GM23338 (cell line): ENCODE measurements at regions not wholly inside any gene's neighbourhood (a gene's known extent, or its start where the extent isn't known, plus 50 kb on each side); places are given as distances from the start of the nearest gene placed in this dataset.
"Not testable (repeated sequence)": the region's sequence is repeated elsewhere in the genome, so short reads cannot be mapped to it uniquely, and the experiment has no call there.

Experiments
- ATAC-seq: fragments of 200-7000 bp; cut with Tn5 transposase; 3 replicates; pipeline ENCODE4 v1.9.1; 2020
- DNase-seq: peaks from one replicate; pipeline ENCODE4 v3.0.0-alpha.2; 2015; ENCODE audit warnings: low spot score
- H2AFZ ChIP-seq: fragments of 200-600 bp; sonication (generic); 2 replicates; pipeline ENCODE4 v1.8.0; 2016; ENCODE audit warnings: antibody characterized with exemption, mild to moderate bottlenecking, moderate library complexity
- H3F3A ChIP-seq: fragments of 200-600 bp; sonication (generic); replicated peaks from 2 replicates; pipeline ENCODE4 v1.8.0; 2017; ENCODE audit warnings: antibody characterized with exemption, mixed run types, low read depth
- H3K27ac ChIP-seq: fragments of 200-600 bp; sonication (generic); 2 replicates; pipeline ENCODE4 v1.6.1; 2016; ENCODE audit warnings: low read depth
- H3K27me3 ChIP-seq: fragments of 200-600 bp; sonication (generic); 2 replicates; pipeline ENCODE4 v1.8.0; 2016; ENCODE audit warnings: mild to moderate bottlenecking, mixed run types, moderate library complexity; ENCODE audit not compliant: insufficient read depth
- H3K36me3 ChIP-seq: fragments of 200-600 bp; sonication (generic); 2 replicates; pipeline ENCODE4 v1.8.0; 2016; ENCODE audit warnings: mild to moderate bottlenecking; ENCODE audit not compliant: insufficient read depth
- H3K4me1 ChIP-seq: fragments of 200-600 bp; sonication (generic); 2 replicates; pipeline ENCODE4 v1.8.0; 2016; ENCODE audit warnings: mild to moderate bottlenecking, moderate library complexity; ENCODE audit not compliant: insufficient read depth
- H3K4me2 ChIP-seq: fragments of 200-600 bp; sonication (generic); 2 replicates; pipeline ENCODE4 v1.7.1; 2017; ENCODE audit warnings: mixed run types
- H3K4me3 ChIP-seq: fragments of 200-600 bp; sonication (generic); 2 replicates; pipeline ENCODE4 v1.6.1; 2016; ENCODE audit warnings: mixed run types
- H3K79me2 ChIP-seq: fragments of 200-600 bp; sonication (generic); replicated peaks from 2 replicates; pipeline ENCODE4 v1.8.0; 2017; ENCODE audit warnings: mild to moderate bottlenecking; ENCODE audit not compliant: insufficient read depth
- H3K9me2 ChIP-seq: fragments of 200-600 bp; sonication (generic); 2 replicates; pipeline ENCODE4 v1.8.0; 2017; ENCODE audit not compliant: insufficient read depth
- H4K20me1 ChIP-seq: fragments of 200-600 bp; sonication (generic); replicated peaks from 2 replicates; pipeline ENCODE4 v1.8.0; 2017; ENCODE audit warnings: mild to moderate bottlenecking; ENCODE audit not compliant: insufficient read depth
- H3K27ac Mint-ChIP-seq: 2 replicates; pipeline ENCODE4 v1.8.0; 2020; ENCODE audit warnings: inconsistent platforms, mild to moderate bottlenecking, moderate library complexity, mixed read lengths
- H3K27me3 Mint-ChIP-seq: 3 replicates; pipeline ENCODE4 v1.8.0; 2022; ENCODE audit warnings: low read depth, mild to moderate bottlenecking, moderate library complexity, mixed read lengths, inconsistent platforms; ENCODE audit not compliant: insufficient read depth, poor library complexity
- H3K36me3 Mint-ChIP-seq: 3 replicates; pipeline ENCODE4 v1.8.0; 2021; ENCODE audit warnings: low read depth, mild to moderate bottlenecking, inconsistent platforms, moderate library complexity, mixed read lengths
- H3K4me1 Mint-ChIP-seq: 3 replicates; pipeline ENCODE4 v1.8.0; 2020; ENCODE audit warnings: mild to moderate bottlenecking, inconsistent platforms, mixed read lengths
- H3K4me3 Mint-ChIP-seq: 3 replicates; pipeline ENCODE4 v1.8.0; 2021; ENCODE audit warnings: moderate library complexity, mild to moderate bottlenecking, inconsistent platforms, mixed read lengths
- H3K9me3 Mint-ChIP-seq: 3 replicates; pipeline ENCODE4 v1.8.0; 2020; ENCODE audit warnings: moderate library complexity, mild to moderate bottlenecking, inconsistent platforms, mixed read lengths
- POLR2AphosphoS5 ChIP-seq: IDR thresholded peaks from 2 replicates; pipeline ENCODE4 v1.6.1; 2016; ENCODE audit warnings: antibody characterized with exemption, low read depth
- STAT1 ChIP-seq: IDR thresholded peaks from one replicate; pipeline ENCODE4 v1.6.1; 2016; ENCODE audit warnings: antibody characterized with exemption; ENCODE audit not compliant: unreplicated experiment
- TF ChIP-seq, protein P1 (sequence below): fragments of 250-450 bp; sonication (Bioruptor Pico); IDR thresholded peaks from 2 replicates; pipeline ENCODE4 v1.5.0; 2020; ENCODE audit warnings: mild to moderate bottlenecking, moderate library complexity

DNA sequence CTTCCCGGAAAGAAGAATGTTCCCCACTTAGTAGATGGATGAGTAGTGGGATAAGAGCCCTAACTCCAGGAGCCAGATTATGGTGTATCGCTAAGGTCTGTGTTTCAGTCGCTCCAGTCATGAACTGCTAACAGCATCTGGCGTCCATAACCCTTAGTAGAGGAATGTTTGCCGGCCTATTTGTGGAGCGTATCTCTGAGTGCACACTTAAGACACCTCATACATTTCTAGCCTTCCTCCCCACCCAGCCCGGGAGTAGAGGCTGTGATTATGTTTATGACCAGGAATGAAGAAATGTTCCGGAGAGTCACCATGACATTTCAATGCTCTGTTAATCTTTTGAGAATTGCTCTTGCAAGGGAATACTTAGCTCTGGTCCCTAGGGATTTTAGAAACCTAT is 251.1 kb upstream of the SOX4 start:
- Mint-ChIP-seq H3K27me3 (no peaks in the 10 kb centered on the region), H3K36me3 (no peaks in the 10 kb centered on the region), H3K4me1 (no peaks in the 10 kb centered on the region), H3K4me3 (no peak overlapping the region), H3K9me3 (no peaks in the 10 kb centered on the region; the same call in 2 of the 3 replicates), H3K27ac (no peak overlapping the region)
- Histone ChIP-seq H4K20me1 (no peaks in the 10 kb centered on the region), H3K9me2 (no peaks in the 10 kb centered on the region), H3K36me3 (no peaks in the 10 kb centered on the region; the same call in 1 of the 2 replicates), H3K27ac (no peak overlapping the region), H3K27me3 (no peaks in the 10 kb centered on the region), H3K79me2 (no peaks in the 10 kb centered on the region), H3K4me1 (no peaks in the 10 kb centered on the region), H3K4me3 (no peak overlapping the region), H2AFZ (no peak overlapping the region), H3K4me2 (no peak overlapping the region), H3F3A (no peaks in the 10 kb centered on the region)
- ATAC-seq (no peak), DNase-seq (no peak)
- TF ChIP-seq, protein P1, sequence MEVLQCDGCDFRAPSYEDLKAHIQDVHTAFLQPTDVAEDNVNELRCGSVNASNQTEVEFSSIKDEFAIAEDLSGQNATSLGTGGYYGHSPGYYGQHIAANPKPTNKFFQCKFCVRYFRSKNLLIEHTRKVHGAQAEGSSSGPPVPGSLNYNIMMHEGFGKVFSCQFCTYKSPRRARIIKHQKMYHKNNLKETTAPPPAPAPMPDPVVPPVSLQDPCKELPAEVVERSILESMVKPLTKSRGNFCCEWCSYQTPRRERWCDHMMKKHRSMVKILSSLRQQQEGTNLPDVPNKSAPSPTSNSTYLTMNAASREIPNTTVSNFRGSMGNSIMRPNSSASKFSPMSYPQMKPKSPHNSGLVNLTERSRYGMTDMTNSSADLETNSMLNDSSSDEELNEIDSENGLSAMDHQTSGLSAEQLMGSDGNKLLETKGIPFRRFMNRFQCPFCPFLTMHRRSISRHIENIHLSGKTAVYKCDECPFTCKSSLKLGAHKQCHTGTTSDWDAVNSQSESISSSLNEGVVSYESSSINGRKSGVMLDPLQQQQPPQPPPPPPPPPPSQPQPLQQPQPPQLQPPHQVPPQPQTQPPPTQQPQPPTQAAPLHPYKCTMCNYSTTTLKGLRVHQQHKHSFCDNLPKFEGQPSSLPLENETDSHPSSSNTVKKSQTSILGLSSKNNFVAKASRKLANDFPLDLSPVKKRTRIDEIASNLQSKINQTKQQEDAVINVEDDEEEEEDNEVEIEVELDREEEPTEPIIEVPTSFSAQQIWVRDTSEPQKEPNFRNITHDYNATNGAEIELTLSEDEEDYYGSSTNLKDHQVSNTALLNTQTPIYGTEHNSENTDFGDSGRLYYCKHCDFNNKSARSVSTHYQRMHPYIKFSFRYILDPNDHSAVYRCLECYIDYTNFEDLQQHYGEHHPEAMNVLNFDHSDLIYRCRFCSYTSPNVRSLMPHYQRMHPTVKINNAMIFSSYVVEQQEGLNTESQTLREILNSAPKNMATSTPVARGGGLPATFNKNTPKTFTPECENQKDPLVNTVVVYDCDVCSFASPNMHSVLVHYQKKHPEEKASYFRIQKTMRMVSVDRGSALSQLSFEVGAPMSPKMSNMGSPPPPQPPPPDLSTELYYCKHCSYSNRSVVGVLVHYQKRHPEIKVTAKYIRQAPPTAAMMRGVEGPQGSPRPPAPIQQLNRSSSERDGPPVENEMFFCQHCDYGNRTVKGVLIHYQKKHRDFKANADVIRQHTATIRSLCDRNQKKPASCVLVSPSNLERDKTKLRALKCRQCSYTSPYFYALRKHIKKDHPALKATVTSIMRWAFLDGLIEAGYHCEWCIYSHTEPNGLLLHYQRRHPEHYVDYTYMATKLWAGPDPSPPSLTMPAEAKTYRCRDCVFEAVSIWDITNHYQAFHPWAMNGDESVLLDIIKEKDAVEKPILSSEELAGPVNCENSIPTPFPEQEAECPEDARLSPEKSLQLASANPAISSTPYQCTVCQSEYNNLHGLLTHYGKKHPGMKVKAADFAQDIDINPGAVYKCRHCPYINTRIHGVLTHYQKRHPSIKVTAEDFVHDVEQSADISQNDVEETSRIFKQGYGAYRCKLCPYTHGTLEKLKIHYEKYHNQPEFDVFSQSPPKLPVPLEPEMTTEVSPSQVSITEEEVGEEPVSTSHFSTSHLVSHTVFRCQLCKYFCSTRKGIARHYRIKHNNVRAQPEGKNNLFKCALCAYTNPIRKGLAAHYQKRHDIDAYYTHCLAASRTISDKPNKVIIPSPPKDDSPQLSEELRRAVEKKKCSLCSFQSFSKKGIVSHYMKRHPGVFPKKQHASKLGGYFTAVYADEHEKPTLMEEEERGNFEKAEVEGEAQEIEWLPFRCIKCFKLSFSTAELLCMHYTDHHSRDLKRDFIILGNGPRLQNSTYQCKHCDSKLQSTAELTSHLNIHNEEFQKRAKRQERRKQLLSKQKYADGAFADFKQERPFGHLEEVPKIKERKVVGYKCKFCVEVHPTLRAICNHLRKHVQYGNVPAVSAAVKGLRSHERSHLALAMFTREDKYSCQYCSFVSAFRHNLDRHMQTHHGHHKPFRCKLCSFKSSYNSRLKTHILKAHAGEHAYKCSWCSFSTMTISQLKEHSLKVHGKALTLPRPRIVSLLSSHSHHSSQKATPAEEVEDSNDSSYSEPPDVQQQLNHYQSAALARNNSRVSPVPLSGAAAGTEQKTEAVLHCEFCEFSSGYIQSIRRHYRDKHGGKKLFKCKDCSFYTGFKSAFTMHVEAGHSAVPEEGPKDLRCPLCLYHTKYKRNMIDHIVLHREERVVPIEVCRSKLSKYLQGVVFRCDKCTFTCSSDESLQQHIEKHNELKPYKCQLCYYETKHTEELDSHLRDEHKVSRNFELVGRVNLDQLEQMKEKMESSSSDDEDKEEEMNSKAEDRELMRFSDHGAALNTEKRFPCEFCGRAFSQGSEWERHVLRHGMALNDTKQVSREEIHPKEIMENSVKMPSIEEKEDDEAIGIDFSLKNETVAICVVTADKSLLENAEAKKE (CRISPR knock-in tag), result no peak
- TF ChIP-seq POLR2AphosphoS5 (no peak), STAT1 (no peak)

DNA sequence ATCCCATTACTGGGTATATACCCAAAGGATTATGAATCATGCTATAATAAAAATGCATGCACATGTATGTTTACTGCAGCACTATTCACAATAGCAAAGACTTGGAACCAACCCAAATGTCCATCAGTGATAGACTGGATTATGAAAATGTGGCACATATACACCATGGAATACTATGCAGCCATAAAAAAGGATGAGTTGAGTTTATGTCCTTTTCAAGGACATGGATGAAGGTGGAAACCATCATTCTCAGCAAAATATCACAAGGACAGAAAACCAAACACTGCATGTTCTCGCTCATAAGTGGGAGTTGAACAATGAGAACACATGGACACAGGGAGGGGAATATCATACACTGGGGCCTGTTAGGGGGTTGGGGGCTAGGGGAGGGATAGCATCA is 247.8 kb upstream of the SOX4 start:
- not testable (repeated sequence) for H3K4me3 Mint-ChIP-seq, H3K79me2 ChIP-seq, H3K9me2 ChIP-seq, H3K9me3 Mint-ChIP-seq, H3K27ac Mint-ChIP-seq, H3F3A ChIP-seq, H4K20me1 ChIP-seq, ATAC-seq, DNase-seq, H3K4me1 Mint-ChIP-seq, H3K4me1 ChIP-seq, H3K4me2 ChIP-seq, H3K27ac ChIP-seq, H3K36me3 ChIP-seq, H3K27me3 ChIP-seq, H3K27me3 Mint-ChIP-seq, H3K36me3 Mint-ChIP-seq, H2AFZ ChIP-seq, H3K4me3 ChIP-seq
